Uterus (tissue), 2 donors: ENCODE measurements at regions not wholly inside any gene's neighbourhood (a gene's known extent, or its start where the extent isn't known, plus 50 kb on each side); places are given as distances from the start of the nearest gene placed in this dataset.

Source experiments
- POLR2A ChIP-seq, 2 donors: fragments of 450-650 bp; IDR thresholded peaks; one replicate each; pipeline ENCODE4 v1.6.1; 2016; ENCODE audit warnings: antibody characterized with exemption in 2 of 2, mild to moderate bottlenecking in 1 of 2, moderate library complexity in 1 of 2
- TF ChIP-seq, protein P1 (sequence below), 4 experiments: fragments of 200-600 bp in 2 of 4; fragments of 450-650 bp in 2 of 4; sonication (generic) in 2 of 4; IDR thresholded peaks; one replicate each; pipeline ENCODE4 v1.5.1; 2016 to 2019; ENCODE audit warnings: antibody characterized with exemption in 4 of 4, mild to moderate bottlenecking in 2 of 4, moderate library complexity in 1 of 4

DNA sequence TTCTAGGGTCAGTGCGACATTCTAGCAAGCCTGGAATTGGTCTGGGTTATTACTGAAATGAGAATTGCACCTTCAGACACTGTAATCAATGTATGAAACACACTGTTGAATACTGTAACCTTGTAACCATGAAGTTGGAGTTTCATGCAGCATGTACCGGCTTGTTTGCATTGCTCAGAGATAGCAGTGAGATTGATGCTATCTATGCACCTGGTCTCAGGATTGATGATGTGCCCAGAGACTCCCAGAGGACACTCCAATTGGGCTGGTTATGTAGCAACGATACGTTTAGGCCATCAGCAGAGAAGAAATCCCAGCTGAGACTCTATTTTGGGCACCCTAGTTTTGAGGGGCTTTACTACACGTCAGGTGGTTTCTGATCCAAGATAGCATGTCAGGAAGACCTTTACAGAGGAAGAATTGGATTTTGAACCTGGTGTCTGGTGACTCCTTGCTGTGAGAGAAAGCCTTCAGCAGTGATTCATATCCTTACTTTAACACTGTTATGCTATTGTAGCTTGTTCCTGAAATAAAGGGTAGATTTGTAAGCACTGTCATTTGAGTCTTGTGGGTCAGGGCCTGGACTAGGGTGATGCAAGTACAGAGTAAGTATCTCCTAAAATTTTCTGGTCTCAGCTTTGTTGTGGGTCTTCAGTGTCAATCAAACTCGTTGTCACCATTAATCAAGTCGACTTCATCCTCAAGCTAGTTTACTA, 305.1 kb upstream of the GULP1 start:
- TF ChIP-seq, protein P1, sequence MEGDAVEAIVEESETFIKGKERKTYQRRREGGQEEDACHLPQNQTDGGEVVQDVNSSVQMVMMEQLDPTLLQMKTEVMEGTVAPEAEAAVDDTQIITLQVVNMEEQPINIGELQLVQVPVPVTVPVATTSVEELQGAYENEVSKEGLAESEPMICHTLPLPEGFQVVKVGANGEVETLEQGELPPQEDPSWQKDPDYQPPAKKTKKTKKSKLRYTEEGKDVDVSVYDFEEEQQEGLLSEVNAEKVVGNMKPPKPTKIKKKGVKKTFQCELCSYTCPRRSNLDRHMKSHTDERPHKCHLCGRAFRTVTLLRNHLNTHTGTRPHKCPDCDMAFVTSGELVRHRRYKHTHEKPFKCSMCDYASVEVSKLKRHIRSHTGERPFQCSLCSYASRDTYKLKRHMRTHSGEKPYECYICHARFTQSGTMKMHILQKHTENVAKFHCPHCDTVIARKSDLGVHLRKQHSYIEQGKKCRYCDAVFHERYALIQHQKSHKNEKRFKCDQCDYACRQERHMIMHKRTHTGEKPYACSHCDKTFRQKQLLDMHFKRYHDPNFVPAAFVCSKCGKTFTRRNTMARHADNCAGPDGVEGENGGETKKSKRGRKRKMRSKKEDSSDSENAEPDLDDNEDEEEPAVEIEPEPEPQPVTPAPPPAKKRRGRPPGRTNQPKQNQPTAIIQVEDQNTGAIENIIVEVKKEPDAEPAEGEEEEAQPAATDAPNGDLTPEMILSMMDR (IDR thresholded peaks at IDR 0.05), result no peak
- TF ChIP-seq POLR2A (IDR thresholded peaks at IDR 0.05), result no peak
